Mesothelial cell of epicardium (in vitro differentiated cells): ENCODE measurements at regions not wholly inside any gene's neighbourhood (a gene's known extent, or its start where the extent isn't known, plus 50 kb on each side); places are given as distances from the start of the nearest gene placed in this dataset.

Experiments
- DNase-seq, 2 experiments: peaks; one replicate each; pipeline ENCODE4 v3.0.0; 2021; ENCODE audit warnings: low spot score in 2 of 2; ENCODE audit not compliant: unreplicated experiment in 2 of 2
- H3K27ac Mint-ChIP-seq: 2 replicates; pipeline ENCODE4 v1.8.0; 2021; ENCODE audit warnings: mixed read lengths
- H3K27me3 Mint-ChIP-seq: 2 replicates; pipeline ENCODE4 v1.8.0; 2021; ENCODE audit warnings: low read depth, mixed read lengths
- H3K36me3 Mint-ChIP-seq: 2 replicates; pipeline ENCODE4 v1.8.0; 2021; ENCODE audit warnings: mixed read lengths
- H3K4me1 Mint-ChIP-seq: 2 replicates; pipeline ENCODE4 v1.8.0; 2021; ENCODE audit warnings: mixed read lengths
- H3K4me3 Mint-ChIP-seq: 2 replicates; pipeline ENCODE4 v1.8.0; 2021; ENCODE audit warnings: mild to moderate bottlenecking, moderate library complexity, mixed read lengths
- H3K9me3 Mint-ChIP-seq: 2 replicates; pipeline ENCODE4 v1.8.0; 2021; ENCODE audit warnings: mixed read lengths
- CTCF ChIP-seq: fragments of 200-600 bp; sonication (generic); IDR thresholded peaks from one replicate; pipeline ENCODE4 v1.5.0; 2021; ENCODE audit warnings: antibody characterized with exemption; ENCODE audit not compliant: unreplicated experiment

GRCh38 chr6:153263489-153263888, 132.4 kb upstream of the RGS17 start:
- Mint-ChIP-seq H3K36me3 (no peaks in the 10 kb centered on the region), H3K27me3 (no peaks in the 10 kb centered on the region), H3K27ac (no peak overlapping the region), H3K9me3 (peaks cover 20% of the 10 kb centered on the region), H3K4me3 (no peak overlapping the region), H3K4me1 (no peaks in the 10 kb centered on the region)
- no peak for TF ChIP-seq CTCF
- no peak for DNase-seq

- no peak for TF ChIP-seq CTCF
- no peak for DNase-seq
- H3K9me3 Mint-ChIP-seq, result no peaks in the 10 kb centered on the region
- no peaks in the 10 kb centered on the region for H3K4me1 Mint-ChIP-seq
- H3K27ac Mint-ChIP-seq, result no peak overlapping the region
- no peaks in the 10 kb centered on the region for H3K36me3 Mint-ChIP-seq
- no peak overlapping the region for H3K4me3 Mint-ChIP-seq
- H3K27me3 Mint-ChIP-seq, result peaks cover 3% of the 10 kb centered on the region
These were observed 120.2 kb upstream of the RGS17 start for GRCh38 chr6:153251326-153251725.

GRCh38 chr6:153237670-153238069, 106.6 kb upstream of the RGS17 start:
- Mint-ChIP-seq H3K4me3 (no peak overlapping the region), H3K36me3 (no peaks in the 10 kb centered on the region), H3K27me3 (peaks cover 7% of the 10 kb centered on the region), H3K4me1 (no peaks in the 10 kb centered on the region), H3K27ac (no peak overlapping the region), H3K9me3 (peaks cover 15% of the 10 kb centered on the region)
- TF ChIP-seq CTCF, result no peak
- no peak for DNase-seq

GRCh38 chr6:153231048-153231646, 100.1 kb upstream of the RGS17 start:
- Mint-ChIP-seq H3K4me1 (peaks cover 2% of the 10 kb centered on the region), H3K36me3 (no peaks in the 10 kb centered on the region), H3K4me3 (no peak overlapping the region), H3K27me3 (peaks cover 11% of the 10 kb centered on the region), H3K27ac (no peak overlapping the region), H3K9me3 (peaks cover 3% of the 10 kb centered on the region)
- peak; percentile 33 to 75 for DNase-seq
- TF ChIP-seq CTCF, result peak; percentile 89

- peaks cover 2% of the 10 kb centered on the region for H3K27me3 Mint-ChIP-seq
- H3K4me3 Mint-ChIP-seq, result no peak overlapping the region
- no peak for TF ChIP-seq CTCF
- no peak overlapping the region for H3K27ac Mint-ChIP-seq
- H3K36me3 Mint-ChIP-seq, result no peaks in the 10 kb centered on the region
- H3K9me3 Mint-ChIP-seq, result no peaks in the 10 kb centered on the region
- DNase-seq, result no peak
- peaks cover 5% of the 10 kb centered on the region for H3K4me1 Mint-ChIP-seq
These were observed 87.2 kb upstream of the RGS17 start for GRCh38 chr6:153218184-153218792.

GRCh38 chr6:153216789-153217188, 85.7 kb upstream of the RGS17 start:
- peaks cover 5% of the 10 kb centered on the region for H3K4me1 Mint-ChIP-seq
- H3K4me3 Mint-ChIP-seq, result no peak overlapping the region
- H3K27me3 Mint-ChIP-seq, result peaks cover 2% of the 10 kb centered on the region
- no peaks in the 10 kb centered on the region for H3K9me3 Mint-ChIP-seq
- no peaks in the 10 kb centered on the region for H3K36me3 Mint-ChIP-seq
- H3K27ac Mint-ChIP-seq, result no peak overlapping the region
- TF ChIP-seq CTCF, result no peak
- no peak for DNase-seq
